H1 (cell line): ENCODE measurements at regions not wholly inside any gene's neighbourhood (a gene's known extent, or its start where the extent isn't known, plus 50 kb on each side); places are given as distances from the start of the nearest gene placed in this dataset.

Source experiments
- CTCF ChIA-PET: fragments of 300-600 bp; sonication (Branson Sonifier 250); formaldehyde crosslinking; loops from one replicate; lab custom pipeline; 2021; ENCODE audit not compliant: partially characterized antibody; lab: Charles Lee
- POLR2A ChIA-PET: fragments of 300-600 bp; sonication (Branson Sonifier 250); formaldehyde crosslinking; loops from one replicate; lab custom pipeline; 2021; ENCODE audit warnings: inconsistent platforms; ENCODE audit not compliant: partially characterized antibody; lab: Charles Lee
- DNase-seq, 2 experiments: peaks; one replicate each; pipeline versions ENCODE4 v3.0.0 to v3.0.0-alpha.2; 2010 to 2022; ENCODE audit warnings: low spot score in 2 of 2, low read depth in 1 of 2, mixed read lengths in 1 of 2
- FAIRE-seq: peaks from 2 replicates; lab custom pipeline; 2011; peaks lifted over from hg19 to GRCh38; lab: Jason Lieb, UNC
- H2AFZ ChIP-seq: 2 replicates; pipeline ENCODE4 v1.8.1; 2012; ENCODE audit warnings: low read length, inconsistent platforms
- H2AK5ac ChIP-seq: 2 replicates; pipeline ENCODE4 v1.6.1; 2013; ENCODE audit warnings: low read depth, low read length
- H2BK120ac ChIP-seq: replicated peaks from 2 replicates; pipeline ENCODE3; 2013; ENCODE audit warnings: low read depth, low read length, inconsistent platforms
- H2BK12ac ChIP-seq: 2 replicates; pipeline ENCODE4 v1.6.1; 2013; ENCODE audit warnings: low read depth, low read length
- H2BK15ac ChIP-seq: 2 replicates; pipeline ENCODE4 v1.6.1; 2013; ENCODE audit warnings: low read length
- H2BK20ac ChIP-seq: 2 replicates; pipeline ENCODE4 v1.6.1; 2013; ENCODE audit warnings: low read length
- H2BK5ac ChIP-seq: 2 replicates; pipeline ENCODE4 v1.6.1; 2013; ENCODE audit warnings: low read depth, low read length
- H3K14ac ChIP-seq: 2 replicates; pipeline ENCODE4 v1.6.1; 2013; ENCODE audit warnings: inconsistent platforms; ENCODE audit not compliant: insufficient read length
- H3K18ac ChIP-seq: 2 replicates; pipeline ENCODE4 v1.6.1; 2013; ENCODE audit warnings: low read length; ENCODE audit errors: extremely low read depth
- H3K23ac ChIP-seq: 2 replicates; pipeline ENCODE4 v1.6.1; 2013; ENCODE audit warnings: inconsistent platforms; ENCODE audit not compliant: insufficient read length
- H3K23me2 ChIP-seq: 2 replicates; pipeline ENCODE4 v1.6.1; 2013; ENCODE audit warnings: low read depth, low read length
- H3K27ac ChIP-seq: 2 replicates; pipeline ENCODE4 v1.6.1; 2011; ENCODE audit warnings: low read depth, low read length, inconsistent platforms
- H3K27me3 ChIP-seq, 4 experiments: replicated peaks in 1 of 4; 1 replicate in 1 of 4; 2 replicates in 3 of 4; pipeline versions ENCODE4 v1.6.1 to v1.8.1; 2011 to 2013; ENCODE audit warnings: low read length in 3 of 4, mild to moderate bottlenecking in 3 of 4, inconsistent platforms in 2 of 4, mixed read lengths in 2 of 4, moderate library complexity in 1 of 4; ENCODE audit not compliant: control insufficient read depth in 3 of 4, insufficient read depth in 3 of 4; ENCODE audit errors: extremely low read depth in 1 of 4
- H3K36me3 ChIP-seq, 4 experiments: 2 replicates each; pipeline versions ENCODE4 v1.6.1 to v1.8.1; 2011 to 2013; ENCODE audit warnings: mild to moderate bottlenecking in 4 of 4, low read length in 3 of 4, moderate library complexity in 2 of 4, control low read depth in 1 of 4, inconsistent platforms in 1 of 4; ENCODE audit not compliant: insufficient read depth in 4 of 4, control insufficient read depth in 2 of 4
- H3K4ac ChIP-seq: replicated peaks from 2 replicates; pipeline ENCODE3; 2013; ENCODE audit warnings: low read length, low read depth, mixed read lengths, inconsistent platforms; ENCODE audit not compliant: insufficient read length
- H3K4me1 ChIP-seq, 4 experiments: replicated peaks in 1 of 4; 1 replicate in 1 of 4; 2 replicates in 3 of 4; pipeline versions ENCODE4 v1.6.1 to v1.8.1; 2011 to 2013; ENCODE audit warnings: low read length in 3 of 4, inconsistent platforms in 2 of 4, mixed read lengths in 1 of 4; ENCODE audit not compliant: insufficient read depth in 4 of 4, control insufficient read depth in 3 of 4
- H3K4me2 ChIP-seq, 2 experiments: 2 replicates each; pipeline versions ENCODE4 v1.6.1 to v1.8.1; 2011 to 2013; ENCODE audit warnings: low read depth in 2 of 2, low read length in 2 of 2, control low read depth in 1 of 2, inconsistent platforms in 1 of 2, mild to moderate bottlenecking in 1 of 2; ENCODE audit not compliant: insufficient read depth in 1 of 2
- H3K4me3 ChIP-seq, 4 experiments: fragments of 200-600, 300-600 bp in 1 of 4; sonication (generic), shearing (Covaris generic), sonication (Bioruptor Twin) in 1 of 4; 2 replicates each; pipeline versions ENCODE4 v1.5.1 to v1.8.1; 2011 to 2016; ENCODE audit warnings: low read length in 4 of 4, low read depth in 3 of 4, control low read depth in 2 of 4, inconsistent platforms in 2 of 4, mild to moderate bottlenecking in 2 of 4, mixed read lengths in 1 of 4, moderate library complexity in 1 of 4; ENCODE audit not compliant: insufficient read depth in 2 of 4; ENCODE audit errors: extremely low read depth in 1 of 4
- H3K56ac ChIP-seq: replicated peaks from 2 replicates; pipeline ENCODE3; 2013; ENCODE audit warnings: low read depth, mild to moderate bottlenecking, mixed read lengths, low read length, inconsistent platforms; ENCODE audit not compliant: insufficient read length
- H3K79me1 ChIP-seq: 2 replicates; pipeline ENCODE4 v1.6.1; 2013; ENCODE audit warnings: low read depth, low read length, control low read depth
- H3K79me2 ChIP-seq, 2 experiments: 2 replicates each; pipeline versions ENCODE4 v1.6.1 to v1.8.1; 2012 to 2013; ENCODE audit warnings: low read length in 2 of 2, mild to moderate bottlenecking in 2 of 2, inconsistent platforms in 1 of 2; ENCODE audit not compliant: insufficient read depth in 2 of 2, control insufficient read depth in 1 of 2
- H3K9ac ChIP-seq, 4 experiments: replicated peaks in 1 of 4; 1 replicate in 1 of 4; 2 replicates in 3 of 4; pipeline versions ENCODE4 v1.6.1 to v1.8.1; 2011 to 2013; ENCODE audit warnings: low read depth in 3 of 4, low read length in 3 of 4, control low read depth in 2 of 4, mild to moderate bottlenecking in 2 of 4, moderate library complexity in 2 of 4, inconsistent platforms in 1 of 4; ENCODE audit errors: extremely low read depth in 1 of 4
- H3K9me3 ChIP-seq, 2 experiments: 2 replicates each; pipeline versions ENCODE4 v1.6.1 to v1.8.1; 2012 to 2013; ENCODE audit warnings: mild to moderate bottlenecking in 2 of 2, moderate library complexity in 2 of 2, control low read depth in 1 of 2, inconsistent platforms in 1 of 2, low read depth in 1 of 2, low read length in 1 of 2, mixed read lengths in 1 of 2; ENCODE audit not compliant: insufficient read depth in 2 of 2
- H4K20me1 ChIP-seq, 2 experiments: replicated peaks in 1 of 2; 2 replicates each; pipeline versions ENCODE3 to v1.8.1; 2011 to 2013; ENCODE audit warnings: inconsistent platforms in 2 of 2, low read length in 2 of 2, mild to moderate bottlenecking in 1 of 2; ENCODE audit not compliant: insufficient read depth in 2 of 2, control insufficient read depth in 1 of 2
- H4K5ac ChIP-seq: 2 replicates; pipeline ENCODE4 v1.6.1; 2013; ENCODE audit warnings: low read length, low read depth, mixed read lengths, inconsistent platforms; ENCODE audit not compliant: insufficient read length
- H4K8ac ChIP-seq: 2 replicates; pipeline ENCODE4 v1.8.0; 2013; ENCODE audit warnings: mild to moderate bottlenecking, moderate library complexity, low read length, inconsistent platforms; ENCODE audit not compliant: insufficient read depth; ENCODE audit errors: extremely low read depth
- H4K91ac ChIP-seq: replicated peaks from 2 replicates; pipeline ENCODE3; 2013; ENCODE audit warnings: low read length, mixed read lengths, inconsistent platforms; ENCODE audit not compliant: insufficient read length
- ASH2L ChIP-seq: fragments of 200-600, 300-600 bp; sonication (generic); IDR thresholded peaks from one replicate; pipeline ENCODE4 v1.7.1; 2017; ENCODE audit warnings: low read length
- BACH1 ChIP-seq: IDR thresholded peaks from 2 replicates; pipeline ENCODE4 v1.6.1; 2012; ENCODE audit warnings: low read length, improper control_type of control experiment
- BRCA1 ChIP-seq: IDR thresholded peaks from 2 replicates; pipeline ENCODE4 v1.6.1; 2012; ENCODE audit warnings: low read depth, low read length, improper control_type of control experiment
- E2F6 ChIP-seq: IDR thresholded peaks from 2 replicates; pipeline ENCODE4 v1.6.1; 2012; ENCODE audit warnings: inconsistent platforms
- GABPA ChIP-seq: IDR thresholded peaks from 2 replicates; pipeline ENCODE4 v1.6.1; 2011; ENCODE audit warnings: mild to moderate bottlenecking, low read length, moderate library complexity, borderline replicate concordance; ENCODE audit not compliant: insufficient read depth
- HDAC6 ChIP-seq: IDR thresholded peaks from one replicate; pipeline ENCODE4 v1.7.1; 2012; ENCODE audit warnings: low read depth, mild to moderate bottlenecking, inconsistent platforms, low read length, moderate library complexity
- KDM5A ChIP-seq: fragments of 200-600 bp; IDR thresholded peaks from 2 replicates; pipeline ENCODE4 v1.7.1; 2012; ENCODE audit warnings: mild to moderate bottlenecking, low read length, inconsistent platforms, mixed read lengths
- NRF1 ChIP-seq: IDR thresholded peaks from 2 replicates; pipeline ENCODE4 v1.6.1; 2011; ENCODE audit warnings: mild to moderate bottlenecking, low read depth, low read length, improper control_type of control experiment
- SIRT6 ChIP-seq: IDR thresholded peaks from one replicate; pipeline ENCODE4 v1.7.1; 2012; ENCODE audit warnings: low read length, inconsistent platforms
- SIX5 ChIP-seq: IDR thresholded peaks from 2 replicates; pipeline ENCODE4 v1.6.1; 2011; ENCODE audit warnings: mild to moderate bottlenecking, low read depth, low read length
- SP1 ChIP-seq: IDR thresholded peaks from 2 replicates; pipeline ENCODE4 v1.6.1; 2011; ENCODE audit warnings: low read depth, low read length
- SP2 ChIP-seq: IDR thresholded peaks from 2 replicates; pipeline ENCODE4 v1.6.1; 2012; ENCODE audit warnings: mild to moderate bottlenecking, low read length, inconsistent platforms
- SUZ12 ChIP-seq: fragments of 200-600 bp; sonication (generic); IDR thresholded peaks from 2 replicates; pipeline ENCODE4 v1.6.1; 2012; ENCODE audit warnings: mild to moderate bottlenecking, inconsistent platforms, low read length, moderate library complexity, mixed read lengths
- TAF1 ChIP-seq: IDR thresholded peaks from 2 replicates; pipeline ENCODE4 v1.6.1; 2011; ENCODE audit warnings: mild to moderate bottlenecking, low read depth, low read length
- TCF12 ChIP-seq: IDR thresholded peaks from 2 replicates; pipeline ENCODE4 v1.6.1; 2011; ENCODE audit warnings: low read depth, mild to moderate bottlenecking, low read length
- TEAD4 ChIP-seq: IDR thresholded peaks from 2 replicates; pipeline ENCODE4 v1.6.1; 2012; ENCODE audit warnings: low read depth, low read length, inconsistent platforms, mixed read lengths
- WGBS, 2 experiments: shearing (Covaris generic) in 1 of 2; methylation state at CpG; one replicate each; pipeline versions ENCODE4 v1.1.6 to v1.1.7; 2013 to 2015; ENCODE audit warnings: low lambda C conversion rate in 2 of 2, mixed read lengths in 2 of 2, inconsistent platforms in 1 of 2, low coverage in 1 of 2, missing lambda C conversion rate in 1 of 2; ENCODE audit not compliant: insufficient replicate concordance in 2 of 2, insufficient coverage in 1 of 2, insufficient read length in 1 of 2; ENCODE audit errors: extremely low coverage in 1 of 2, missing lambda C conversion rate in 1 of 2; 5-methylcytosine and 5-hydroxymethylcytosine counted together

GRCh38 chr2:180644709-180645108 is 335.7 kb upstream of the UBE2E3 start:
- H4K20me1 ChIP-seq, result no peaks in the 10 kb centered on the region
- H2AFZ ChIP-seq, result no peak overlapping the region
- no peak overlapping the region for H3K18ac ChIP-seq
- H2BK20ac ChIP-seq, result no peak overlapping the region
- no peak overlapping the region for H3K27ac ChIP-seq
- no peaks in the 10 kb centered on the region for H3K27me3 ChIP-seq
- H3K36me3 ChIP-seq, result no peaks in the 10 kb centered on the region
- no peaks in the 10 kb centered on the region for H3K9me3 ChIP-seq
- H3K4me1 ChIP-seq, result no peaks in the 10 kb centered on the region
- no peak overlapping the region for H3K4ac ChIP-seq
- H2BK5ac ChIP-seq, result no peak overlapping the region
- FAIRE-seq (no peak), DNase-seq (no peak)
- H3K23ac ChIP-seq, result no peak overlapping the region
- CTCF ChIA-PET, result no interaction called here
- no peaks in the 10 kb centered on the region for H3K79me2 ChIP-seq
- H4K91ac ChIP-seq, result no peak overlapping the region
- no peak for TF ChIP-seq TEAD4
- TF ChIP-seq NRF1, result no peak
- no peak for TF ChIP-seq BACH1
- no peak for TF ChIP-seq BRCA1
- no peak for TF ChIP-seq KDM5A
- TF ChIP-seq SP1, result no peak
- TF ChIP-seq ASH2L, result no peak
- TF ChIP-seq HDAC6, result no peak
- no peak for TF ChIP-seq TAF1
- TF ChIP-seq TCF12, result no peak
- no peak for TF ChIP-seq SP2
- no peak for TF ChIP-seq E2F6
- no peak for TF ChIP-seq SIX5
- TF ChIP-seq SIRT6, result no peak
- no peak for TF ChIP-seq SUZ12
- no peak for TF ChIP-seq GABPA
- POLR2A ChIA-PET, result no interaction called here
- no peaks in the 10 kb centered on the region for H3K23me2 ChIP-seq
- no peak overlapping the region for H2BK15ac ChIP-seq
- H2BK120ac ChIP-seq, result no peak overlapping the region
- no peaks in the 10 kb centered on the region for H3K79me1 ChIP-seq
- WGBS, 2 experiments, result 89% methylated on average over 2 of the region's 2 CpGs; no CpG with 5 or more reads in 1 of the 2 experiments
- H3K14ac ChIP-seq, result no peak overlapping the region
- no peak overlapping the region for H3K4me2 ChIP-seq
- no peak overlapping the region for H4K8ac ChIP-seq
- H2BK12ac ChIP-seq, result no peak overlapping the region
- H4K5ac ChIP-seq, result no peak overlapping the region
- no peak overlapping the region for H3K4me3 ChIP-seq
- no peak overlapping the region for H2AK5ac ChIP-seq
- no peak overlapping the region for H3K56ac ChIP-seq
- no peak overlapping the region for H3K9ac ChIP-seq
